ENCODE measurements at regions not wholly inside any gene's neighbourhood (a gene's known extent, or its start where the extent isn't known, plus 50 kb on each side); places are given as distances from the start of the nearest gene placed in this dataset.

DNA sequence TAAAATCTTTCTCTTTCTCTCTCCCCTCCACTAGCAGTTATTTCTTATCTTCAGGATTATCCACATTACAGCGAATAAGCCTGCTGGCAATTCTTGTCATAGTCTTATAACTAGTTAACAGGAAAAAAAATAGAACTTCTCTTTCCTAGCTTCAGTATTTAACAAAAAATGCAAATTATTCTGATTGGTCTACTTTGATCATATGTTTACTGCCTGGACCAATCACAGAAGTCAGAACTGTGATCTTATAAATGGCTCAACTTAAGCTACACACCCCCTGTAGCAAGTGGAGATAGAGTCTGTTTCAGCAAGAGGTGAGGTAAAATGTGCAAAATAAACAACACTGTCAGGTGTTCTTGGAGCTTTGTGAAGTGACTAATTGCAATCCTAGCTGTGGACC, 389.4 kb upstream of the TUSC1 start:
- WGBS (ENCODE audit: insufficient coverage) = no CpG with 5 or more reads among the region's 1 CpG
- ChIA-PET CTCF (no interaction called here), POLR2A (no interaction called here)
- Mint-ChIP-seq H3K27ac (no peak overlapping the region), H3K36me3 (no peaks in the 10 kb centered on the region), H3K4me1 (no peaks in the 10 kb centered on the region), H3K4me3 (no peak overlapping the region), H3K9me3 (peaks cover 15 to 18% (median 16%) of the 10 kb centered on the region in 3 donors), H3K27me3 (no peaks in the 10 kb centered on the region)
- H3K9me3 ChIP-seq = no peaks in the 10 kb centered on the region
- ATAC-seq (replicated peaks in 1 of 4) (no peak), DNase-seq (no peak)
- no peak overlapping the region for H3K27ac ChIP-seq (ENCODE audit: low read length)
- H3K27me3 ChIP-seq (replicated peaks in 1 of 2; ENCODE audit: control insufficient read depth in 2 of 2, extremely low read depth in 1 of 2, insufficient read depth in 2 of 2, low read length in 1 of 2) = no peaks in the 10 kb centered on the region
- H3K4me3 ChIP-seq (ENCODE audit: control insufficient read depth in 1 of 2, extremely low read depth in 1 of 2, low read length in 1 of 2) = no peak overlapping the region
- H3K4me1 ChIP-seq (ENCODE audit: control insufficient read depth in 1 of 2, extremely low read depth in 1 of 2, insufficient read depth in 2 of 2, low read length in 2 of 2) = no peaks in the 10 kb centered on the region
- no peaks in the 10 kb centered on the region for H3K36me3 ChIP-seq (ENCODE audit: control insufficient read depth in 2 of 2, extremely low read depth in 1 of 2, insufficient read depth in 1 of 2, low read length in 1 of 2)

DNA sequence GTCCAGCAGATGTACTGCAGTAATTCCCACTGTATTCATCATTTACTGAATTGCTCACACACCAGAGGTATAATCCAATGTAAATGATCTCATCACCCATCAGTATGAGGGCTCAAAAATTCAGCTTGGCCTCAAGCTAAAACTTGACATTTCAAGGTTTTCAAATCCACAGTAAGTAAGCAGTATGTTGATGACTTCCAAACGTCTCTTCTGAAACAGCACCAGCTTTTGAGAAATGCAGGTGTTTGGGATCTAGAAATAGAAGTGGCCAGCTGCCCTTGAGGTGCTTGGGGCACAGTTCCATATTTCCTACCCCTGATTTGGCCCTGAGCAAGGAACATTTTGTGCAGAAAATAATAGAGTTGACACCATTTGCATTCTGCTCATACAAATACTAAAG, 388.0 kb upstream of the TUSC1 start:
- Histone ChIP-seq H3K27ac (ENCODE audit: low read length) (no peak overlapping the region), H3K27me3 (replicated peaks in 1 of 2; ENCODE audit: control insufficient read depth in 2 of 2, extremely low read depth in 1 of 2, insufficient read depth in 2 of 2, low read length in 1 of 2) (no peaks in the 10 kb centered on the region), H3K4me3 (ENCODE audit: control insufficient read depth in 1 of 2, extremely low read depth in 1 of 2, low read length in 1 of 2) (no peak overlapping the region), H3K9me3 (no peaks in the 10 kb centered on the region), H3K36me3 (ENCODE audit: control insufficient read depth in 2 of 2, extremely low read depth in 1 of 2, insufficient read depth in 1 of 2, low read length in 1 of 2) (no peaks in the 10 kb centered on the region), H3K4me1 (ENCODE audit: control insufficient read depth in 1 of 2, extremely low read depth in 1 of 2, insufficient read depth in 2 of 2, low read length in 2 of 2) (no peaks in the 10 kb centered on the region)
- H3K27ac Mint-ChIP-seq = no peak overlapping the region
- no peaks in the 10 kb centered on the region for H3K36me3 Mint-ChIP-seq
- no peaks in the 10 kb centered on the region for H3K4me1 Mint-ChIP-seq
- DNase-seq (no peak), ATAC-seq (replicated peaks in 1 of 4) (no peak)
- ChIA-PET POLR2A (no interaction called here), CTCF (no interaction called here)
- no CpG with 5 or more reads among the region's 1 CpG for WGBS (ENCODE audit: insufficient coverage)
- H3K9me3 Mint-ChIP-seq = peaks cover 10 to 17% (median 13%) of the 10 kb centered on the region in 3 donors
- no peaks in the 10 kb centered on the region for H3K27me3 Mint-ChIP-seq
- no peak overlapping the region for H3K4me3 Mint-ChIP-seq

- Mint-ChIP-seq H3K27ac (no peak overlapping the region), H3K27me3 (no peaks in the 10 kb centered on the region), H3K4me3 (no peak overlapping the region), H3K9me3 (peaks cover 8 to 16% (median 12%) of the 10 kb centered on the region in 3 donors), H3K4me1 (no peaks in the 10 kb centered on the region), H3K36me3 (no peaks in the 10 kb centered on the region)
- Histone ChIP-seq H3K27ac (ENCODE audit: low read length) (no peak overlapping the region), H3K4me3 (ENCODE audit: control insufficient read depth in 1 of 2, extremely low read depth in 1 of 2, low read length in 1 of 2) (no peak overlapping the region), H3K36me3 (ENCODE audit: control insufficient read depth in 2 of 2, extremely low read depth in 1 of 2, insufficient read depth in 1 of 2, low read length in 1 of 2) (no peaks in the 10 kb centered on the region), H3K9me3 (no peaks in the 10 kb centered on the region), H3K27me3 (replicated peaks in 1 of 2; ENCODE audit: control insufficient read depth in 2 of 2, extremely low read depth in 1 of 2, insufficient read depth in 2 of 2, low read length in 1 of 2) (no peaks in the 10 kb centered on the region), H3K4me1 (ENCODE audit: control insufficient read depth in 1 of 2, extremely low read depth in 1 of 2, insufficient read depth in 2 of 2, low read length in 2 of 2) (no peaks in the 10 kb centered on the region)
- ATAC-seq (replicated peaks in 1 of 4) (no peak), DNase-seq (no peak)
- WGBS (ENCODE audit: insufficient coverage) = no CpG with 5 or more reads among the region's 4 CpGs
- CTCF ChIA-PET = no interaction called here
- POLR2A ChIA-PET = no interaction called here
Measured at GRCh38 chr9:26061948-26062575, 383.8 kb upstream of the TUSC1 start.

- Histone ChIP-seq H3K27me3 (replicated peaks in 1 of 2; ENCODE audit: control insufficient read depth in 2 of 2, extremely low read depth in 1 of 2, insufficient read depth in 2 of 2, low read length in 1 of 2) (no peaks in the 10 kb centered on the region), H3K9me3 (no peaks in the 10 kb centered on the region), H3K27ac (ENCODE audit: low read length) (no peak overlapping the region), H3K36me3 (ENCODE audit: control insufficient read depth in 2 of 2, extremely low read depth in 1 of 2, insufficient read depth in 1 of 2, low read length in 1 of 2) (no peaks in the 10 kb centered on the region), H3K4me1 (ENCODE audit: control insufficient read depth in 1 of 2, extremely low read depth in 1 of 2, insufficient read depth in 2 of 2, low read length in 2 of 2) (no peaks in the 10 kb centered on the region), H3K4me3 (ENCODE audit: control insufficient read depth in 1 of 2, extremely low read depth in 1 of 2, low read length in 1 of 2) (no peak overlapping the region)
- no peak overlapping the region for H3K27ac Mint-ChIP-seq
- H3K9me3 Mint-ChIP-seq = peaks cover 17 to 30% (median 26%) of the 10 kb centered on the region in 3 donors
- CTCF ChIA-PET = no interaction called here
- H3K4me3 Mint-ChIP-seq = no peak overlapping the region
- no peaks in the 10 kb centered on the region for H3K4me1 Mint-ChIP-seq
- WGBS (ENCODE audit: insufficient coverage) = 40% methylated on average over 1 of the region's 1 CpG
- no peaks in the 10 kb centered on the region for H3K36me3 Mint-ChIP-seq
- no peaks in the 10 kb centered on the region for H3K27me3 Mint-ChIP-seq
- ATAC-seq (replicated peaks in 1 of 4) (no peak), DNase-seq (no peak)
- POLR2A ChIA-PET = no interaction called here
Measured at GRCh38 chr9:26058111-26058895, 380.1 kb upstream of the TUSC1 start.

DNA sequence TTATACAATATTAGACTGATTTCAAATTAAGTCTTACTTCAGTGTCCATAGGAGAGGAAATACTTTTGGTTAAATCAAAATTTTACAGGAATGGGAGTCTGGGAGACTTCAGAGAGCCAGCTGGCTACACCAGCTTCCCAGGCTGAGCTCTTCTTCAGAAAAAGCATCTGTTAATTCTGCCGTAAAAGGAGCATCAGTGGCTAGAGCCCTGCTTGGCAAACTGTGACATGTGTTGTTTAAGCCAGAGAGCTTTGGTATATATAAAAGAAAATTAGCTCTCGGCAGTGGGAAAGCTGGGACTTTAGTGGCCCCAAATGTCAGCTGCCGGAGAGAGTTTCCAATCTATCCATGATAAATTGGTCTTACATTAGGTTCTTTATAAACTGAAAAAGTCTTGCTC, 378.8 kb upstream of the TUSC1 start:
- WGBS (ENCODE audit: insufficient coverage) = 68% methylated on average over 2 of the region's 3 CpGs
- DNase-seq (no peak), ATAC-seq (replicated peaks in 1 of 4) (no peak)
- H3K27me3 Mint-ChIP-seq = no peaks in the 10 kb centered on the region
- H3K4me1 ChIP-seq (ENCODE audit: control insufficient read depth in 1 of 2, extremely low read depth in 1 of 2, insufficient read depth in 2 of 2, low read length in 2 of 2) = no peaks in the 10 kb centered on the region
- CTCF ChIA-PET = no interaction called here
- peaks cover 18 to 32% (median 25%) of the 10 kb centered on the region in 3 donors for H3K9me3 Mint-ChIP-seq
- H3K27ac ChIP-seq (ENCODE audit: low read length) = no peak overlapping the region
- H3K4me3 ChIP-seq (ENCODE audit: control insufficient read depth in 1 of 2, extremely low read depth in 1 of 2, low read length in 1 of 2) = no peak overlapping the region
- H3K36me3 Mint-ChIP-seq = no peaks in the 10 kb centered on the region
- no peak overlapping the region for H3K27ac Mint-ChIP-seq
- no peaks in the 10 kb centered on the region for H3K27me3 ChIP-seq (replicated peaks in 1 of 2; ENCODE audit: control insufficient read depth in 2 of 2, extremely low read depth in 1 of 2, insufficient read depth in 2 of 2, low read length in 1 of 2)
- no peak overlapping the region for H3K4me3 Mint-ChIP-seq
- no peaks in the 10 kb centered on the region for H3K9me3 ChIP-seq
- H3K36me3 ChIP-seq (ENCODE audit: control insufficient read depth in 2 of 2, extremely low read depth in 1 of 2, insufficient read depth in 1 of 2, low read length in 1 of 2) = no peaks in the 10 kb centered on the region
- H3K4me1 Mint-ChIP-seq = no peaks in the 10 kb centered on the region
- POLR2A ChIA-PET = no interaction called here

DNA sequence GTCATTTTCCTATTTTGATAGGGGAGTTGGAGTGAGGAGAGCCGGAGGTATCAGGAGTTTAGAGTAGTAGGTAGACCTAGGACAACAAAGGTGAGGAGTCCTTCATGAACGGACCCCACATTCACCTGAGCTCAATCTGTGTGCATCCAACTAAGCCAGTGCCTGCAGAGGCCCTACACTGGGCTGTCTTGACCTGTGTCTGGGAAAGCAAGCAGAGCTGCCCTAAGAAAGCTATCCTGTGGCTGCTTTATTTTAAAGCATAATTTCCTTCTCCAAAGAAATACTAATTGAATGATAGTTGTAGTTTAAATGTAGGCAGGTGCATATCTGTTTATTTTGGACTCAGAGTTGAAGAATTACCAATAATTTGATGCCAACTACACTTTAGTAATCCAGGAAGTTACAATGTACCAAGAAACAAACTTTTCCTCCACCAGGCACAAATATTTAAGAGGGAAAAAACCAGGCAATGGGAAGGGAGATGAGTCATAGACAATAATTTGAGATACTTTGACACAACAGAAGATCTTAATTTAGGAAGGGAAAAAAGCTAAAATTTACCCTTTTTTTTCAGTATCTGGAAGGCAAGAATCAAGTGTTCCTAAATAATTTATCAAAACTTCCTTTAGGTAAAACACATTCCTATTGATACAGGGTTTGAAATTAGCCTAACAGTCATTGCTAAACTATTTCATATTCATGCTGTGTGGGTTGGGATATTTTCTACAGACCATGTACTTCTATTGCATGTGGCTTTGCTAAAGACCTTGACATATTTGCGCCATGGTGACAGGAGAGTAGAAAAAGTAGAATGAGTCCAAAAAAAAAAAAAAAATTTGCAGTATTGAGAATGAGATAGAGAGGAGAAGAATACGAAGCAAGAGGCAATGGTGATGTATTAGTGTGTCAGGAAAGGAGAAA, 376.6 kb upstream of the TUSC1 start:
- Mint-ChIP-seq H3K4me1 (no peaks in the 10 kb centered on the region), H3K36me3 (no peaks in the 10 kb centered on the region), H3K9me3 (peaks cover 26 to 32% (median 31%) of the 10 kb centered on the region in 3 donors), H3K27ac (no peak overlapping the region), H3K27me3 (no peaks in the 10 kb centered on the region), H3K4me3 (no peak overlapping the region)
- no peaks in the 10 kb centered on the region for H3K9me3 ChIP-seq
- no peaks in the 10 kb centered on the region for H3K4me1 ChIP-seq (ENCODE audit: control insufficient read depth in 1 of 2, extremely low read depth in 1 of 2, insufficient read depth in 2 of 2, low read length in 2 of 2)
- POLR2A ChIA-PET = no interaction called here
- WGBS (ENCODE audit: insufficient coverage) = 100% methylated on average over 1 of the region's 4 CpGs
- no peaks in the 10 kb centered on the region for H3K27me3 ChIP-seq (replicated peaks in 1 of 2; ENCODE audit: control insufficient read depth in 2 of 2, extremely low read depth in 1 of 2, insufficient read depth in 2 of 2, low read length in 1 of 2)
- DNase-seq (no peak), ATAC-seq (replicated peaks in 1 of 4) (no peak)
- CTCF ChIA-PET = no interaction called here
- no peaks in the 10 kb centered on the region for H3K36me3 ChIP-seq (ENCODE audit: control insufficient read depth in 2 of 2, extremely low read depth in 1 of 2, insufficient read depth in 1 of 2, low read length in 1 of 2)
- H3K4me3 ChIP-seq (ENCODE audit: control insufficient read depth in 1 of 2, extremely low read depth in 1 of 2, low read length in 1 of 2) = no peak overlapping the region
- no peak overlapping the region for H3K27ac ChIP-seq (ENCODE audit: low read length)
